ENCODE measurements at regions not wholly inside any gene's neighbourhood (a gene's known extent, or its start where the extent isn't known, plus 50 kb on each side); places are given as distances from the start of the nearest gene placed in this dataset.

DNA sequence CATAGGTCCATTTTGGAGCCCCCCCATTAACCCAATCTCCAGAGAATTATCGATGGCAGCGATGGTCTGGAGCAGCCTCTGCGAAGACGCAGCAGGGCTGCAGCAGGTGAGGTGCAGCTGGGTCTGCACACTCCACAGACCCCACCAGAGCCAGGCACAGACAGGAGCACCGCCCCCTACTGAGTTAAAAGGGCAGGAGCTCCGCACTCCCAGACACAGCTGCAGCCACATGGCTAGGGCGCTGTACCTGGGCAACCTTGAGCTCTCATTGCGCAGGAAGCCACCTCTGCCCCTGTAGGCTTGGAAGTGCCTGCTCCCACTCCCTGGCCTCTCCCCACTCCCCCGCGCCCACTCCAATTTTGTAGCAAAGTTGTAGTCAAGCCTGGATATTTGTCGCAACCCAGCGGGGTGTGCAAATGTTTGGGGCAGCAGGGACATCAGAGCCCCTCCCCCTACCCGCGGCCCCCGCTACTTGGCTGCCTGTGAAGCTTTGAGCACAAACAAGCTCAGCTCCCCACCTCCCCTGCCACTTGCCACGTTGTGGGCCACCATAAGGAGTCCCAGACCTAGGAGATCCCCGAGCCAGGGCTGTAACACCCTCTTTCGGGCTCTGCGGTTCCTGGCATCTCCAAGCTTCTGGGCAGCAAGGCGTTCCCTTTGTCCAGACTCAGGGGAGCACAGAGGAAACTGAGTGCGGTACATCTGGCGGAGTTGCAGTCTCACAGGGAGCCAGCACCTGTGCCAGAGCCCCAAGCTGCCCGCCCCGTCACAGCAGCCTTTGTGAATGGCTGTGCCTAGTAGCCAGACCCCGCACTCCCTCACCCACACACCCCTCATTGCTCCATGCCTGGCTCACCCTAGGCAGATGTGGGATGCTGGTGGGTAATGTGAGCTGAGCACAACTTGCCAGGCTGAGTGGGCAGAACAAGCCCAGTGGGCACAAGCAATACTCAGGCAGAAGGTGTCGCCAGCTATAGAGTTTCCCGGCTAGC, 949.7 kb upstream of the SLITRK1 start:
- H3K27me3 ChIP-seq (ENCODE audit: insufficient read depth, poor library complexity, severe bottlenecking) = no peaks in the 10 kb centered on the region
- TF ChIP-seq, protein P1, sequence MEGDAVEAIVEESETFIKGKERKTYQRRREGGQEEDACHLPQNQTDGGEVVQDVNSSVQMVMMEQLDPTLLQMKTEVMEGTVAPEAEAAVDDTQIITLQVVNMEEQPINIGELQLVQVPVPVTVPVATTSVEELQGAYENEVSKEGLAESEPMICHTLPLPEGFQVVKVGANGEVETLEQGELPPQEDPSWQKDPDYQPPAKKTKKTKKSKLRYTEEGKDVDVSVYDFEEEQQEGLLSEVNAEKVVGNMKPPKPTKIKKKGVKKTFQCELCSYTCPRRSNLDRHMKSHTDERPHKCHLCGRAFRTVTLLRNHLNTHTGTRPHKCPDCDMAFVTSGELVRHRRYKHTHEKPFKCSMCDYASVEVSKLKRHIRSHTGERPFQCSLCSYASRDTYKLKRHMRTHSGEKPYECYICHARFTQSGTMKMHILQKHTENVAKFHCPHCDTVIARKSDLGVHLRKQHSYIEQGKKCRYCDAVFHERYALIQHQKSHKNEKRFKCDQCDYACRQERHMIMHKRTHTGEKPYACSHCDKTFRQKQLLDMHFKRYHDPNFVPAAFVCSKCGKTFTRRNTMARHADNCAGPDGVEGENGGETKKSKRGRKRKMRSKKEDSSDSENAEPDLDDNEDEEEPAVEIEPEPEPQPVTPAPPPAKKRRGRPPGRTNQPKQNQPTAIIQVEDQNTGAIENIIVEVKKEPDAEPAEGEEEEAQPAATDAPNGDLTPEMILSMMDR (IDR thresholded peaks at IDR 0.05; ENCODE audit: insufficient read depth, low read length) = no peak
- no peak for TF ChIP-seq GABPA (IDR thresholded peaks at IDR 0.05; ENCODE audit: low read depth)
- no peak overlapping the region for H3K27ac ChIP-seq (replicated peaks)
- no peak overlapping the region for H3K4me3 ChIP-seq (replicated peaks; ENCODE audit: insufficient read depth, low read length)
- no peak for DNase-seq (ENCODE audit: low read depth in 1 of 2, low spot score in 1 of 2)

DNA sequence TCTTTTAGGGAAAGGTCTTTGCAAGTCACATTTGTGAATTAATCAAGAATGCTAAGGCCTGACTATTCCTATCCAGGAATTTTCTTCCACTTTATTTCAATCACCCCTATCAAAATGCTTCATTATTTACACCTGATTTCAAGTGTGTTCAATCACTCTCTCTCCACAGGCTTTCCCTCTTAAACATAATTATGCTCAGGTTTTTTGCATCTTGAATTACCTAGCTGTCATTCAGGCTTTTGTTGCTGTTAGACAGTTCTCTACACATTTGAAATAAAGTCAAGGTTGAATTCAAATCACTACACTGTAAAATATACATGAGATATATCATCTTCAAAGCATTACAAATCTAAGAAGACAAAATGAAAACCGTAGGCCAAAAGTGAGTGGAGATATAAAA, 941.3 kb upstream of the SLITRK1 start:
- no peak overlapping the region for H3K4me3 ChIP-seq (replicated peaks; ENCODE audit: insufficient read depth, low read length)
- H3K27me3 ChIP-seq (ENCODE audit: insufficient read depth, poor library complexity, severe bottlenecking) = no peaks in the 10 kb centered on the region
- H3K27ac ChIP-seq (replicated peaks) = no peak overlapping the region
- no peak for TF ChIP-seq GABPA (IDR thresholded peaks at IDR 0.05; ENCODE audit: low read depth)
- no peak for TF ChIP-seq SPI1 (IDR thresholded peaks at IDR 0.05; ENCODE audit: borderline replicate concordance, low read depth)
- TF ChIP-seq, protein P2, sequence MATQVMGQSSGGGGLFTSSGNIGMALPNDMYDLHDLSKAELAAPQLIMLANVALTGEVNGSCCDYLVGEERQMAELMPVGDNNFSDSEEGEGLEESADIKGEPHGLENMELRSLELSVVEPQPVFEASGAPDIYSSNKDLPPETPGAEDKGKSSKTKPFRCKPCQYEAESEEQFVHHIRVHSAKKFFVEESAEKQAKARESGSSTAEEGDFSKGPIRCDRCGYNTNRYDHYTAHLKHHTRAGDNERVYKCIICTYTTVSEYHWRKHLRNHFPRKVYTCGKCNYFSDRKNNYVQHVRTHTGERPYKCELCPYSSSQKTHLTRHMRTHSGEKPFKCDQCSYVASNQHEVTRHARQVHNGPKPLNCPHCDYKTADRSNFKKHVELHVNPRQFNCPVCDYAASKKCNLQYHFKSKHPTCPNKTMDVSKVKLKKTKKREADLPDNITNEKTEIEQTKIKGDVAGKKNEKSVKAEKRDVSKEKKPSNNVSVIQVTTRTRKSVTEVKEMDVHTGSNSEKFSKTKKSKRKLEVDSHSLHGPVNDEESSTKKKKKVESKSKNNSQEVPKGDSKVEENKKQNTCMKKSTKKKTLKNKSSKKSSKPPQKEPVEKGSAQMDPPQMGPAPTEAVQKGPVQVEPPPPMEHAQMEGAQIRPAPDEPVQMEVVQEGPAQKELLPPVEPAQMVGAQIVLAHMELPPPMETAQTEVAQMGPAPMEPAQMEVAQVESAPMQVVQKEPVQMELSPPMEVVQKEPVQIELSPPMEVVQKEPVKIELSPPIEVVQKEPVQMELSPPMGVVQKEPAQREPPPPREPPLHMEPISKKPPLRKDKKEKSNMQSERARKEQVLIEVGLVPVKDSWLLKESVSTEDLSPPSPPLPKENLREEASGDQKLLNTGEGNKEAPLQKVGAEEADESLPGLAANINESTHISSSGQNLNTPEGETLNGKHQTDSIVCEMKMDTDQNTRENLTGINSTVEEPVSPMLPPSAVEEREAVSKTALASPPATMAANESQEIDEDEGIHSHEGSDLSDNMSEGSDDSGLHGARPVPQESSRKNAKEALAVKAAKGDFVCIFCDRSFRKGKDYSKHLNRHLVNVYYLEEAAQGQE (IDR thresholded peaks at IDR 0.05; ENCODE audit: insufficient replicate concordance, low read depth) = no peak
- TF ChIP-seq POLR2AphosphoS5 (IDR thresholded peaks at IDR 0.05; ENCODE audit: low read depth) = no peak
- TF ChIP-seq, protein P1 (IDR thresholded peaks at IDR 0.05; ENCODE audit: insufficient read depth, low read length) = no peak
- DNase-seq (ENCODE audit: low read depth in 1 of 2, low spot score in 1 of 2) = no peak

DNA sequence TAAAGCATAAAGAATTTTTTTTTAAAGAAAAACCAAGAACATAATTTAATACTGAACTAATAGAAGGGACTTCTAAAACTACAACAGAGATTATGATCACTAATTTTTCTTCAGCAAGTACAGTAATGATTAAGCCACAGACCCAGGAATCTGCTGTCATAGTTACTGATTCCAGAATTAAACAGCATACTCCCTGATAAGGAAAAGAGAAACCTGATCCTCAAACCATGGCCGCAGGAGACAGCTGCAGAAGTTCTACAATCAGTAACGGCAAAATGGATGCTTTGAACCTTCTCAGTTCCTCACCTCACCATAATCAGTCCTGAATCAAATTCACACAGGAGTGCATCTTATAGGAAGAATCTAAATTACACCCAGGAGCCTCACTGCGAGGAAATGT, 939.0 kb upstream of the SLITRK1 start:
- H3K27ac ChIP-seq (replicated peaks) = no peak overlapping the region
- DNase-seq (ENCODE audit: low read depth in 1 of 2, low spot score in 1 of 2) = no peak
- no peak for TF ChIP-seq SPI1 (IDR thresholded peaks at IDR 0.05; ENCODE audit: borderline replicate concordance, low read depth)
- TF ChIP-seq, protein P2 (IDR thresholded peaks at IDR 0.05; ENCODE audit: insufficient replicate concordance, low read depth) = no peak
- TF ChIP-seq, protein P1 (IDR thresholded peaks at IDR 0.05; ENCODE audit: insufficient read depth, low read length) = no peak
- TF ChIP-seq POLR2AphosphoS5 (IDR thresholded peaks at IDR 0.05; ENCODE audit: low read depth) = no peak
- H3K4me3 ChIP-seq (replicated peaks; ENCODE audit: insufficient read depth, low read length) = no peak overlapping the region
- no peaks in the 10 kb centered on the region for H3K27me3 ChIP-seq (ENCODE audit: insufficient read depth, poor library complexity, severe bottlenecking)
